HG03175 (cell line): ENCODE measurements at regions not wholly inside any gene's neighbourhood (a gene's known extent, or its start where the extent isn't known, plus 50 kb on each side); places are given as distances from the start of the nearest gene placed in this dataset.
"Not testable (repeated sequence)": the region's sequence is repeated elsewhere in the genome, so short reads cannot be mapped to it uniquely, and the experiment has no call there.

ENCODE experiments used
- ATAC-seq: cut with Tn5 transposase; IDR thresholded peaks from one replicate; pipeline ENCODE4 v1.9.1; 2021; ENCODE audit warnings: mild to moderate bottlenecking, moderate library complexity; ENCODE audit not compliant: unreplicated experiment

- ATAC-seq, result peak; percentile 97
Measured at GRCh38 chr12:75944097-75944904, 87.3 kb downstream of the PHLDA1 start.

DNA sequence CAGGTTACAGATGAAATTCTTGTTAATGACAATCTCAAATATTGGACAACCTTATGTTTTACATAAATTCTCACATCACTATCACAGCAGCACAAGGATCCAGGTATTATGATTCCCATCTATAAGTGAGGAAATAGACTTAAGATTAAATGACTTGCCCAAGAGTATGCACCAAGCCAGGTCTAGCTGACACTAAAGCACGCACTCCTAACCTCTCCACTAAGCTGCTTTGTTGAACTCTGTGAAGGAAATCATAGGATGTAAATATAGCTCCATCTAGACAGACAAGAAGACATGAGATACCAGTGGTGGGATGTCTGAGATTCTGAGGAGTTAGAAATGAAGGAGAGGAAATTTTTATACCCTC lies 87.9 kb downstream of the PHLDA1 start:
- ATAC-seq, result no peak

GRCh38 chr12:75941661-75942060 lies 89.9 kb downstream of the PHLDA1 start:
- not testable (repeated sequence) for ATAC-seq

DNA sequence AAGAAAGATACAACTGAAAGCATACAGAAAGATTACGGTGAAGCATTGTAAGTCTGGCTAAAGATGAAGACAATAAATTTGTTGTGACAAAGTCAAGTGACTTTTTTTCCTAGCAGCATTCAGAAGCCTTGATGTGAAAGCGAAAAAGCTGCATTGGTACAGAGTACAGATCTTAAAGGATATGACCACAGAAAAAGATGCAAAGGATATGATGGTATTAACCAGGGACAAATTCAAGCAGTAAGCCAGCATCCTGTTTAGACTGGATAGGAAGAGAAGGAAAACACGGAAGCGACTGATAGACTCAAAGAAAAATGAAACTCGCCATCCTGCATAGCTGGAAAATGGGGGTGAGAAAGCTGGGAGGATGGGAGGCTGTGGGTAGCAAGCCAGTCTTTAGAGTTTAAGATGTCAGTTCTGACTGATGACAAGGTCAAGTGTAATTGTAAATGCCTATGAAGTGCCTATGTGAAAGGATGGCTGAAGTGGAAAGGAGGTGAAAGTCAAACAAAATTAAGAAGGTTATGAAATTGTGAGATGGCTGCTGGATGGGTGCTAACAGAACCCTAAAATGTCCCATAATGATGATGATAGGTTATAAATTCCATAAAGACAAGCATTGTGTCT lies 92.4 kb downstream of the PHLDA1 start:
- ATAC-seq, result no peak

- ATAC-seq, result no peak
Measured at GRCh38 chr12:75938189-75938588, 93.4 kb downstream of the PHLDA1 start.

DNA sequence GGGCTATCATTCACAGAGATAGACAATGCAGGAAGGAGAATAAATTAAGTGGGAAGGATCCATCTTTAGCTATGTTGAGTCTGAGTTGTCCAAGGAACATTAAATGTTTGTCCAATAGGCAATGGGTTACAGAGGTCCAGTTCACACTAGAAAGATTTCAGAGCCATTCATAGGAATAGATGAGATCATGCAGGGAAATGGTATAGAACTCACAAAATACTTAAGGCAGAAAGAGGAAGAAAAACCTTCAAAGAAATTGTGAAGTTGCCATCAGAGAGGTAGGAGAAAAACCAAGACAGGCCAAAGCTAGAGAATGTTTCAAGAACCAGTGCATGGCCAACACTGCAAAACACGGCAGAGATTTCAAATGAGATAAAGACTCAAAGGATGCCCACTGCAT lies 94.1 kb downstream of the PHLDA1 start:
- no peak for ATAC-seq

- ATAC-seq, result no peak
Measured at GRCh38 chr12:75936515-75937440, 94.8 kb downstream of the PHLDA1 start.

DNA sequence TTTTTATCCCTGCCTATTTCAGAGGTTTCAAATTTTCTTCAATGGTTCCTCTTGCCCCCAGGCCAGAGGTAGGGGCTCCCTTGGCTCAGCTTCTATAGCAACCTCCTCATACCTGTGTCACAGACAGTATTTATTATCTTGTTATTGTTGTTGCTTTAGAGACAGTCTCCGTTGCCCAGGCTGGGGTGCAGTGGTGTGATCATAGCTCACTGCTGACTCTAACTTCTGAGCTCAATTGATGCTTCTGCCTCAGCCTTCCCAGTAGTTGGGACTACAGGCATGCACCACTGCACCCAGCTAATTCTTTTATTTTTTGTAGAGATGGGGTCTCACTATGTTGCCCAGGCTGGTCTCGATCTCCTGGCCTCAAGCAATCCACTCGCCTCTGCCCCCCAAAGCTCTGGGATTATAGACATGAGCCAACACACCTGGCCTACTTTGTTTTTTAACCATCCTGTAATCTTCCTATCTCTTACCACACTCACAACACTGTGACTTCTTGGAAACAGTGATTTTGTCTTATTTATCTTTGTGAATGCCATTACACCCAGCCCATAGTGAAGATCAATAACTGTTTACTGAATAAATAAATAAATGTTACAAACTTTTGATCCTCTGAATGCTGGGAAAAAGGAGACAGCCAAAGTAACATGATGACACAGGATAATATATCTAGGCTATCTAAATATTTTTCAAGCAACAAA lies 95.9 kb downstream of the PHLDA1 start:
- no peak for ATAC-seq

GRCh38 chr12:75933101-75933500 lies 98.5 kb downstream of the PHLDA1 start:
- no peak for ATAC-seq

- ATAC-seq, result no peak
Measured at GRCh38 chr12:75932241-75932640, 99.3 kb downstream of the PHLDA1 start.

DNA sequence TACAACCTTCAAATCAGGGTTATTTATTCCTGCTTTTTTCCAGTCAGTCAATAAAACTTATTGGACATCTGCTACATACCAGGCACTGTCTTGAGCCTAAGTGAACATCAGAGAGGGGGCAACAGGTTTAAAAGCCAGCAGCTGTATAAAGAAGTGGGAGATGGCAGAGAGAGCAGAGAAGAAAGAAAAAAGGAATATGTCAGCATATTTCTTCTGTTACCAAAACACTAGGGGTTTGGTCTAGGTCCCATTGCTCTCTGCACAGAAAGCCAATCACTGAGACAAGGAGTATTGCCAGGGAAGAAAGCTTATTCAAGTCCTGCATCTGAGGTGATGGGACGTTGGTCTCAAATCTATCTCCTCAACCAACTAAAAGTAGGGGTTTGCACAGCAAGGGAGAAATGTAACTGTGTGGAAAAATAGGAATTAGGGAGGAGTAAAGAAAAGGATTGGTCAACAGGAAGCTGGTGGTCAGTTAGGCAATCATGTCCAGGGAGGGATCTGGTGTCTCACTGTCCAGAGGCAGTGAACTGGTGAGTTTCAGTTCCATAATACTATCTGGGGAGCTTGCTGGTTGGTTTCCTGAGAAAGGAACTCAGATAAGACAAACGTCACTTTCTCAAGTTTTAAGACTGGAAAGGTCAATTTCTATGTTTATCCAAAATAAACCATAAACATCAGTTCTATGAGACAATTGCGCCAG lies 107.5 kb downstream of the PHLDA1 start:
- ATAC-seq, result no peak

DNA sequence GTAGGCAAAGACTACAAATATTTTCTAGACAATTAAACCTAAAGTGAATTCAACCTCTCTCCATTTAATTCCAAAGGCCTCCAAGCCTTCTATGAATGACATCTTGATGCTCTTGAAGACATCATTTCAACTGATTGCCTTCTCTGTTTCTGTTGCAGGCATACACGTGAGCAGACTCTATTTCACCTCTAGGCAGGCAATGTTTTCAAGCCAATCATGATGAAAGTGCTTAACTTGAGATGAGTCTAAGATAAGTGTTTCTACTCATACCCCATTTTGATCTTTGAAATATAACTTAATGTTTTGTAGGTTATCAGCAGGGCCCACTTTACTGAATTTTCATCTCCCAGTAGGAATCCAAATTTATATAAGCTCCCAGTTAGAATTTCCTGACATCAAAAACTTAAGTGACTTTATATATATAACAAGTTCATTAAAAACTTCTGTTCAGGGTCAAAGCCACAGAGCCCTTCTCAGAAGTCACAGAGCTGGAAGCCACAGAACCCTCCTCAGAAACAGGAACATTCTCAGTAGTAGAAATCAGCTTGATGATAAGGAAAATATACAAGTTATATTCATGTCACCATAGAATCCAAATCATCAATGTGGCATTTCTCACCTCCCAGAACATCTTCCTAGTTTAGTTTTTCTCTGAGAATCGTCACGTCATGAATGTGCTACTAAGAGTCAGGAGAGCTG lies 108.5 kb downstream of the PHLDA1 start:
- ATAC-seq, result no peak

DNA sequence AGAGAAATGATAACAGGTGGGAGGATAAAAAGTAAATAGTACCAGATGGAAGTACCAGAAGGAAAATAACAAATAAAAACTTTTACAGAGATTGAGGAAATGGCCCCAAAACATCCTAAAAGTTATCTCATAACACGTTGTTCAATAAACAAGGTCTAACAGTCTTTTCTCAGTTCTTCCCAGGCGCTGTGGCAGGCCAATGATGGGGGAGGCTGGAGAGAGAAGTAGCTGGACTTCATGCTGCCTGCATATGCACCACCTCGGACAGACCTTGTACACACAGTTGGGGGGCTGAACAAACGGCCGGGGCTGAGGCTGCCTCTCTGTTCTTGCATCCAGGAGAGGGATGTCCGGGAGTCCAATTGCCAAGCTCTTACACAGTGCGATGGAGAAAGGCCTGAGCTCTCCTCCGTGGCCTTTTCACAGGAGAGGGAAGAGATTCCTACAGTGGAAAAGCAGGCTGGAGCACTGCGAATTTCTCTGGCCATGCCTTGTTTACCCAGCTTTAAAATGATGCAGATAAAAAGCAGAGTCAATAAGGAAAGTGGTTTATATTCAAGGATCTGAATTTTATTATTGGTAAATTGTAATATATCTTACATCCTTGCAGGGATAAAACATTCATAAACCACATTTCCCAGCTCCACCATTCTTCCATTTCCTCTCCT lies 109.8 kb downstream of the PHLDA1 start:
- no peak for ATAC-seq

GRCh38 chr12:75917715-75918114 lies 113.9 kb downstream of the PHLDA1 start:
- ATAC-seq, result no peak

- peak; percentile 76 for ATAC-seq
Measured at GRCh38 chr12:75917083-75917482, 114.5 kb downstream of the PHLDA1 start.

- ATAC-seq, result no peak
Measured at GRCh38 chr12:75913502-75914351, 117.8 kb downstream of the PHLDA1 start.

DNA sequence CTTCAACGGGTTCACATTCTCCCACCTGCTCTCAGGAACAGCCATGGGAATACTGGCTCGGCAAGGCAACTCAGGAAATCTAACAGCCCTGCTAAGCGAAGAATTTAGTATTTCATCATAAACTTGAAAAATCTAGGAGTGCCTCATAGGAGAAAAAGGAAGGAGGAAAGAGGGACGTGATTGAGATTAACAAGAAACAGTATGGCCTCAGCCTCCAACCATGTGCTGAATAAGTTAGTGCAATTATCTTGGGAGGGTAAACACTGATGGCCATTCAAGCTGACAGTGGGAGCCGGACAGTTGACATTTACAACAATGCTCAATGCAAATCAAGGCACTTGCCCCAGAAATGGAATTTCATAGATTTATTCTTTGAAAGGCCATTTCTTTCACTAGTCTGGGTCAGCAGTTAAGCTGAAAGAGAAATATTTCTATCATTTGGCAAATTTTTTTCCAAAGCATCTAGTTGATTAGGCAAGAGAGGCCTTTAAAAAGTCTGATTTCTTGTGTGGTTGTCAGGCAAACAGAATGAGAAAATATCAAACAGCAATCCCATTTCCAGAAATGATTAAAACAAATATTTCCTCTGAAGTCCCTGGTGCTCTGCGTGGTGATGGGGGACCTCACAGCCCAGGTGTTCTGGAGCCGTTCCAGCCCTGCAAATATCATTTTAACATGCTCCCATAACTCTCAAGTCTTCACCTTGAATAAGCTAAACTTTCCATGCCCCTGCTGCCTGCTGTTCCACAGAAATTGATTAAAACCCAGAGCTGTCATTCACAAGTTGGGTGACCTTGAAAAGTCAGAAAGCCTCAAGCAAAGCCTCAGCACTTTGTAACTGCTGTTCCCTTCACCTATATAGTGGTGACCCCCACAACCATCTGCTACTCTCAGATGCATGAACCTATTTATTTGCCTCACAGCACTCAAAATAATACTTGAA lies 121.6 kb downstream of the PHLDA1 start:
- ATAC-seq, result no peak
